Neural cell (in vitro differentiated cells): ENCODE measurements at regions not wholly inside any gene's neighbourhood (a gene's known extent, or its start where the extent isn't known, plus 50 kb on each side); places are given as distances from the start of the nearest gene placed in this dataset.

Experiments used
- EP300 ChIP-seq: fragments of 450-650 bp; conservative IDR thresholded peaks from 2 replicates; pipeline ENCODE4 v1.6.1; 2014; ENCODE audit warnings: antibody characterized with exemption, mild to moderate bottlenecking, moderate library complexity; ENCODE audit not compliant: poor library complexity, severe bottlenecking
- EZH2 ChIP-seq: fragments of 200-600, 300-800 bp; shearing (Covaris generic), sonication (generic); IDR thresholded peaks from 2 replicates; pipeline ENCODE4 v1.6.1; 2014; ENCODE audit warnings: antibody characterized with exemption, low read length, borderline replicate concordance, mild to moderate bottlenecking; ENCODE audit not compliant: insufficient read depth, poor library complexity, severe bottlenecking
- SMC3 ChIP-seq: fragments of 450-650 bp; conservative IDR thresholded peaks from 2 replicates; pipeline ENCODE4 v1.6.1; 2014; ENCODE audit warnings: antibody characterized with exemption, mild to moderate bottlenecking, moderate library complexity; ENCODE audit not compliant: poor library complexity
- TF ChIP-seq, protein P1 (sequence below): fragments of 450-650 bp; IDR thresholded peaks from 2 replicates; pipeline ENCODE4 v1.5.1; 2014; ENCODE audit warnings: antibody characterized with exemption, mild to moderate bottlenecking, moderate library complexity; ENCODE audit not compliant: poor library complexity, severe bottlenecking

DNA sequence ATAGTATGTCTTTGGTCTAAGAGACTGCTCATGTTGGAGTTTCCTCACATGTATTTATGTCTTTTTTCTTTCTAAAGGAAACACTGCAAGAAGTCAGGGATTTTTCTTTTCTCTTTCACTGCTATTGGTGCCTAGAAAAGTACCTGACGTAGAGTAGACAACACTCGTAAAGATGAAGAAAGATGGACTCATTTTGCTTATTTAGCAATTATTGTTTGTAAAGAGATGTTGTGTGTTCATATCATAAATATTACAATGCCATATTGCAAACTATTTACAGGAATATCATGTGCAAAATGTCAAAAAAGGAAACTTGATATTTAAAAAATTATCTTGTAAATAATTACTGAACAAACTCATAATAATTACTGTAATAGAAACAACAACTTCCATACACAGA, 2711.5 kb upstream of the PCDH20 start:
- TF ChIP-seq EZH2 (no peak), SMC3 (no peak), EP300 (no peak)
- TF ChIP-seq, protein P1, sequence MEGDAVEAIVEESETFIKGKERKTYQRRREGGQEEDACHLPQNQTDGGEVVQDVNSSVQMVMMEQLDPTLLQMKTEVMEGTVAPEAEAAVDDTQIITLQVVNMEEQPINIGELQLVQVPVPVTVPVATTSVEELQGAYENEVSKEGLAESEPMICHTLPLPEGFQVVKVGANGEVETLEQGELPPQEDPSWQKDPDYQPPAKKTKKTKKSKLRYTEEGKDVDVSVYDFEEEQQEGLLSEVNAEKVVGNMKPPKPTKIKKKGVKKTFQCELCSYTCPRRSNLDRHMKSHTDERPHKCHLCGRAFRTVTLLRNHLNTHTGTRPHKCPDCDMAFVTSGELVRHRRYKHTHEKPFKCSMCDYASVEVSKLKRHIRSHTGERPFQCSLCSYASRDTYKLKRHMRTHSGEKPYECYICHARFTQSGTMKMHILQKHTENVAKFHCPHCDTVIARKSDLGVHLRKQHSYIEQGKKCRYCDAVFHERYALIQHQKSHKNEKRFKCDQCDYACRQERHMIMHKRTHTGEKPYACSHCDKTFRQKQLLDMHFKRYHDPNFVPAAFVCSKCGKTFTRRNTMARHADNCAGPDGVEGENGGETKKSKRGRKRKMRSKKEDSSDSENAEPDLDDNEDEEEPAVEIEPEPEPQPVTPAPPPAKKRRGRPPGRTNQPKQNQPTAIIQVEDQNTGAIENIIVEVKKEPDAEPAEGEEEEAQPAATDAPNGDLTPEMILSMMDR, result no peak
